ENCODE measurements at regions not wholly inside any gene's neighbourhood (a gene's known extent, or its start where the extent isn't known, plus 50 kb on each side); places are given as distances from the start of the nearest gene placed in this dataset.
"Not testable (repeated sequence)": the region's sequence is repeated elsewhere in the genome, so short reads cannot be mapped to it uniquely, and the experiment has no call there.

GRCh38 chr16:85202051-85202601 lies 89.9 kb upstream of the CIBAR2 start:
- DNase-seq (ENCODE audit: low read depth) (no peak), FAIRE-seq (no peak)
- no peaks in the 10 kb centered on the region for H3K36me3 ChIP-seq (ENCODE audit: control insufficient read depth, insufficient read depth, low read length)
- no peaks in the 10 kb centered on the region for H3K27me3 ChIP-seq (ENCODE audit: control insufficient read depth, insufficient read depth, low read length)
- no peak overlapping the region for H3K4me3 ChIP-seq (ENCODE audit: low read depth, low read length)
- no peak for TF ChIP-seq CTCF (IDR thresholded peaks at IDR 0.05; ENCODE audit: insufficient read depth, low read length, severe bottlenecking)

- TF ChIP-seq CTCF (IDR thresholded peaks at IDR 0.05; ENCODE audit: insufficient read depth, low read length, severe bottlenecking) = no peak
- Histone ChIP-seq H3K36me3 (ENCODE audit: control insufficient read depth, insufficient read depth, low read length) (no peaks in the 10 kb centered on the region), H3K4me3 (ENCODE audit: low read depth, low read length) (no peak overlapping the region), H3K27me3 (ENCODE audit: control insufficient read depth, insufficient read depth, low read length) (no peaks in the 10 kb centered on the region)
- DNase-seq (ENCODE audit: low read depth) (no peak), FAIRE-seq (no peak)
These were observed 90.6 kb upstream of the CIBAR2 start for GRCh38 chr16:85202631-85203461.

GRCh38 chr16:85203462-85203813 lies 91.2 kb upstream of the CIBAR2 start:
- no peak overlapping the region for H3K4me3 ChIP-seq (ENCODE audit: low read depth, low read length)
- FAIRE-seq (no peak), DNase-seq (ENCODE audit: low read depth) (peak; percentile 48)
- TF ChIP-seq CTCF (IDR thresholded peaks at IDR 0.05; ENCODE audit: insufficient read depth, low read length, severe bottlenecking) = no peak
- H3K36me3 ChIP-seq (ENCODE audit: control insufficient read depth, insufficient read depth, low read length) = no peaks in the 10 kb centered on the region
- no peaks in the 10 kb centered on the region for H3K27me3 ChIP-seq (ENCODE audit: control insufficient read depth, insufficient read depth, low read length)

GRCh38 chr16:85204242-85205010 lies 92.2 kb upstream of the CIBAR2 start:
- Histone ChIP-seq H3K4me3 (ENCODE audit: low read depth, low read length) (no peak overlapping the region), H3K27me3 (ENCODE audit: control insufficient read depth, insufficient read depth, low read length) (no peaks in the 10 kb centered on the region), H3K36me3 (ENCODE audit: control insufficient read depth, insufficient read depth, low read length) (no peaks in the 10 kb centered on the region)
- no peak for TF ChIP-seq CTCF (IDR thresholded peaks at IDR 0.05; ENCODE audit: insufficient read depth, low read length, severe bottlenecking)
- peak; percentile 93 for DNase-seq (ENCODE audit: low read depth)
- FAIRE-seq = no peak

- H3K27me3 ChIP-seq (ENCODE audit: control insufficient read depth, insufficient read depth, low read length); DNase-seq (ENCODE audit: low read depth); H3K4me3 ChIP-seq (ENCODE audit: low read depth, low read length); H3K36me3 ChIP-seq (ENCODE audit: control insufficient read depth, insufficient read depth, low read length); FAIRE-seq: not testable (repeated sequence)
These were observed 93.0 kb upstream of the CIBAR2 start for GRCh38 chr16:85205257-85205656.

GRCh38 chr16:85205747-85206471 lies 93.6 kb upstream of the CIBAR2 start:
- FAIRE-seq = no peak
- Histone ChIP-seq H3K27me3 (ENCODE audit: control insufficient read depth, insufficient read depth, low read length) (no peaks in the 10 kb centered on the region), H3K4me3 (ENCODE audit: low read depth, low read length) (no peak overlapping the region), H3K36me3 (ENCODE audit: control insufficient read depth, insufficient read depth, low read length) (no peaks in the 10 kb centered on the region)
- no peak for TF ChIP-seq CTCF (IDR thresholded peaks at IDR 0.05; ENCODE audit: insufficient read depth, low read length, severe bottlenecking)
- peak; percentile 18 for DNase-seq (ENCODE audit: low read depth)

All from bronchial epithelial cell (primary cell).